OCI-LY7 (cell line): ENCODE measurements at regions not wholly inside any gene's neighbourhood (a gene's known extent, or its start where the extent isn't known, plus 50 kb on each side); places are given as distances from the start of the nearest gene placed in this dataset.
"Not testable (repeated sequence)": the region's sequence is repeated elsewhere in the genome, so short reads cannot be mapped to it uniquely, and the experiment has no call there.

Experiments used
- BruUV-seq: library from RNA; stranded (reverse); fragments of 400-500 nt; replicated peaks from 2 replicates; lab custom pipeline; 2021; lab: Mats Ljungman, UMichigan
- CTCF ChIA-PET: fragments of 300-600 bp; sonication (Branson Sonifier 250); formaldehyde crosslinking; loops from one replicate; lab custom pipeline; 2022; ENCODE audit warnings: antibody characterized with exemption; ENCODE audit not compliant: unreplicated experiment; lab: Charles Lee
- POLR2A ChIA-PET: fragments of 300-600 bp; sonication (Branson Sonifier 250); formaldehyde crosslinking; loops from one replicate; lab custom pipeline; 2022; ENCODE audit warnings: antibody characterized with exemption; lab: Charles Lee
- DNase-seq: peaks from one replicate; pipeline ENCODE4 v3.0.0-alpha.2; 2015; ENCODE audit warnings: low spot score
- H2AFZ ChIP-seq: fragments of 200-600 bp; sonication (generic), shearing (Covaris generic); 2 replicates; pipeline ENCODE4 v1.6.1; 2014; ENCODE audit warnings: mild to moderate bottlenecking, antibody characterized with exemption, low read length, moderate library complexity
- H3K27ac ChIP-seq: fragments of 200-600 bp; sonication (generic); 2 replicates; pipeline ENCODE4 v1.5.1; 2014; ENCODE audit warnings: mixed run types, low read depth, mild to moderate bottlenecking, moderate library complexity, low read length, inconsistent platforms; ENCODE audit not compliant: poor library complexity, severe bottlenecking
- H3K36me3 ChIP-seq: fragments of 200-600 bp; sonication (generic); 2 replicates; pipeline ENCODE4 v1.6.1; 2014; ENCODE audit warnings: mild to moderate bottlenecking, antibody characterized with exemption, low read length, moderate library complexity, mixed read lengths; ENCODE audit not compliant: insufficient read depth
- H3K4me1 ChIP-seq: fragments of 200-600 bp; sonication (generic); 2 replicates; pipeline ENCODE4 v1.5.1; 2014; ENCODE audit warnings: mild to moderate bottlenecking, low read length; ENCODE audit not compliant: insufficient read depth, poor library complexity, severe bottlenecking
- H3K4me2 ChIP-seq: fragments of 200-600 bp; sonication (generic); 2 replicates; pipeline ENCODE4 v1.6.1; 2014; ENCODE audit warnings: mild to moderate bottlenecking, low read length
- H3K4me3 ChIP-seq: fragments of 200-600 bp; sonication (generic); 2 replicates; pipeline ENCODE4 v1.5.1; 2014; ENCODE audit warnings: mild to moderate bottlenecking, low read depth, low read length; ENCODE audit not compliant: poor library complexity, severe bottlenecking
- H3K79me2 ChIP-seq: fragments of 200-600 bp; sonication (generic); 2 replicates; pipeline ENCODE4 v1.6.1; 2016; ENCODE audit warnings: low read depth, mild to moderate bottlenecking, low read length, moderate library complexity, mixed read lengths; ENCODE audit not compliant: insufficient read depth
- H3K9me2 ChIP-seq: fragments of 200-600 bp; sonication (generic); 2 replicates; pipeline ENCODE4 v1.6.1; 2016; ENCODE audit warnings: mild to moderate bottlenecking, low read length, mixed read lengths; ENCODE audit not compliant: insufficient read depth
- H3K9me3 ChIP-seq: fragments of 200-600 bp; sonication (generic); 2 replicates; pipeline ENCODE4 v1.6.1; 2014; ENCODE audit warnings: mild to moderate bottlenecking, mixed run types, low read length, mixed read lengths
- H4K20me1 ChIP-seq: fragments of 200-600 bp; sonication (generic); 2 replicates; pipeline ENCODE4 v1.6.1; 2014; ENCODE audit warnings: mild to moderate bottlenecking, antibody characterized with exemption, low read length, moderate library complexity, mixed read lengths; ENCODE audit not compliant: insufficient read depth
- CTCF ChIP-seq: fragments of 200-600 bp; sonication (generic); conservative IDR thresholded peaks from 2 replicates; pipeline ENCODE4 v1.5.1; 2014; ENCODE audit warnings: mild to moderate bottlenecking, antibody characterized with exemption, low read length, moderate library complexity, mixed read lengths
- EZH2phosphoT487 ChIP-seq: fragments of 200-600 bp; sonication (generic); IDR thresholded peaks from 2 replicates; pipeline ENCODE4 v1.6.1; 2018; ENCODE audit warnings: low read depth, borderline replicate concordance, mild to moderate bottlenecking, mixed run types, antibody characterized with exemption, low read length, moderate library complexity, mixed read lengths
- intact Hi-C: fragments of 100-400 bp; cut with micrococcal nuclease; formaldehyde crosslinking; loops from one replicate; pipeline ENCODE4 v1.10.0; 2022; ENCODE audit not compliant: unreplicated experiment

DNA sequence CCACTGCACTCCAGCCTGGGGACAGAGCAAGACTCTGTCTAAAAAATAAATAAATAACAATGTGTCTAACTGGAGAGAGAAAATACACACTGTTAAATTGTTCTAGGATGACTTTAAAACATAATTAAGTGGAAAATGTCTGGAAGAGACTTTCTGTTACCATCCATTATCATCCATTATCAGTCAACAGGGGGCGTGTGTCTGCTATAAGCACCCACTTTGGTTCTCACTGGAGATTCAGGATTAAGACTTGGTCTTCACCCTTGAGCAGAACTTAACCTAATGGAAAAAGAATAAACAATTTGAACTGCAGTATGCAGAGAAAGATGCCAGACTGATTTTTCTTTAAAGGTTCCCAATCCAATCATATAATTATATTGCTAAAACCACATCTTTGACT lies 999.8 kb upstream of the GYPC start:
- DNase-seq = no peak
- intact Hi-C loops = no loop called here
- no peaks in the 10 kb centered on the region for H3K9me3 ChIP-seq
- H3K27ac ChIP-seq = no peak overlapping the region
- POLR2A ChIA-PET = no interaction called here
- no peaks in the 10 kb centered on the region for H3K79me2 ChIP-seq
- H3K9me2 ChIP-seq = no peaks in the 10 kb centered on the region
- CTCF ChIA-PET = no interaction called here
- BruUV-seq = no TSS peak
- H3K4me1 ChIP-seq = no peaks in the 10 kb centered on the region
- H3K4me3 ChIP-seq = no peak overlapping the region
- no peaks in the 10 kb centered on the region for H4K20me1 ChIP-seq
- no peak overlapping the region for H2AFZ ChIP-seq
- H3K36me3 ChIP-seq = no peaks in the 10 kb centered on the region
- H3K4me2 ChIP-seq = no peak overlapping the region
- peak; percentile 49 for TF ChIP-seq CTCF
- no peak for TF ChIP-seq EZH2phosphoT487

GRCh38 chr2:125658583-125658982 lies 997.4 kb upstream of the GYPC start:
- no peaks in the 10 kb centered on the region for H3K36me3 ChIP-seq
- no peak for DNase-seq
- intact Hi-C loops = no loop called here
- BruUV-seq = no TSS peak
- no peaks in the 10 kb centered on the region for H3K9me3 ChIP-seq
- H4K20me1 ChIP-seq = no peaks in the 10 kb centered on the region
- H3K27ac ChIP-seq = no peak overlapping the region
- ChIA-PET CTCF (no interaction called here), POLR2A (no interaction called here)
- no peak overlapping the region for H3K4me2 ChIP-seq
- no peaks in the 10 kb centered on the region for H3K4me1 ChIP-seq
- H3K9me2 ChIP-seq = no peaks in the 10 kb centered on the region
- TF ChIP-seq EZH2phosphoT487 (no peak), CTCF (no peak)
- no peaks in the 10 kb centered on the region for H3K79me2 ChIP-seq
- no peak overlapping the region for H2AFZ ChIP-seq
- H3K4me3 ChIP-seq = no peak overlapping the region

DNA sequence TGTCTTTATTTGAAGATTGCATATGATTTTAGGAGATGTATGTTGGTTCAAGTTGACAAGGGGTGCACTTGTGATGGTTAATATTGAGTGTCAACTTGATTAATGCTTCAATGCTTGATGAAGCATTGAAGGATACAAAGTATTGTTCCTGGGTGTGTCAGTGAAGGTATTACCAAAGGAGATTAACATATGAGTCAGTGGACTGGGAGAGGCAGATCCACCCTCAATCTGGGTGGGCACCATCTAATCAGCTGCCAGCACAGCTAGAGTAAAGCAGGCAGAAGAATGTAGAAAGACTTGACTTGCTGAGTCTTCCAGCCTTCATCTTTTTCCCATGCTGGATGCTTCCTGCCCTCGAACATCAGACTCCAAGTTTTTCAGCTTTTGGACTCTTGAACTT lies 995.6 kb upstream of the GYPC start:
- BruUV-seq, intact Hi-C loops, CTCF ChIA-PET: not testable (repeated sequence)

More for the DNA sequence above, 995.6 kb upstream of the GYPC start:
- H3K9me3 ChIP-seq, H3K4me3 ChIP-seq, H2AFZ ChIP-seq, H3K9me2 ChIP-seq, DNase-seq, POLR2A ChIA-PET, H3K27ac ChIP-seq, H3K4me2 ChIP-seq, H4K20me1 ChIP-seq, H3K36me3 ChIP-seq, H3K79me2 ChIP-seq, H3K4me1 ChIP-seq: not testable (repeated sequence)
